NCI-H446 (cell line): ENCODE measurements at regions not wholly inside any gene's neighbourhood (a gene's known extent, or its start where the extent isn't known, plus 50 kb on each side); places are given as distances from the start of the nearest gene placed in this dataset.
"Not testable (repeated sequence)": the region's sequence is repeated elsewhere in the genome, so short reads cannot be mapped to it uniquely, and the experiment has no call there.

Source experiments
- DNase-seq, 2 experiments: peaks; one replicate each; lab custom pipeline; 2025; lab: John Stamatoyannopoulos, UW

DNA sequence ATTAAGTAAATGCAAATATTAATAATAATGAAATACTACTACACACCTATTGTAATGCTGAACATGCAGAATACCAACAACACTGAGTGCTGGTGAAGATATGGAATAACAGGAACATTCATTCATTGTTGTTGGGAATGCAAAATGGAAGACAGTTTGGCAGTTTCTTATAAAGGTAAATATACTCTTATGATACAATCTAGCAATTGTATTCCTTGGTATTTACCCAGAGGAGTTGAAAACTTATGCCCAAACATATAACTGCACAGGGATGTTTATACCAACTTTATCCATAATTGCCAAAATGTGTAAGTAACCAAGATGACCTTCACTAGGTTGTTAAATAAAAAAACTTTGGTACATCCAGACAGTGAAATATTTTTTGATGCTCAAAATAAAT is 636.8 kb downstream of the PRR16 start:
- no peak for DNase-seq

DNA sequence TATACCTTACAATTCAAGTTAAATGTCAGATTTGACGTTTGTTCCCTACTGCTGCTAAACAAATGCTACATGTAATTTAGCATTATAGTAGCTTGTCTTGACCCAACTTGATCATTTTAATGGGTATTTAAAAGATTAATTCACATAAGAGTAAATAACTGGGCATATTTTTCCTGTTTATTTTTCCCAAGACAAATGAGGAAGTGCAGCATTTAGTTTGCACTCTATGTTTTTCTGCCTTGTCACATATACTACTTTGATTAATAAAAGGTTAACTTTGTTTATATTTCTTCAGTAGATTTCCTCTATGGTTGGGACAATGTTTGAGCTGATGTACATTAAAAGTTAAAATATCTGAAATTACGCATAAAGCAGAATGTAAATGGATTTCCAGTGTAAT is 641.8 kb downstream of the PRR16 start:
- no peak for DNase-seq

DNA sequence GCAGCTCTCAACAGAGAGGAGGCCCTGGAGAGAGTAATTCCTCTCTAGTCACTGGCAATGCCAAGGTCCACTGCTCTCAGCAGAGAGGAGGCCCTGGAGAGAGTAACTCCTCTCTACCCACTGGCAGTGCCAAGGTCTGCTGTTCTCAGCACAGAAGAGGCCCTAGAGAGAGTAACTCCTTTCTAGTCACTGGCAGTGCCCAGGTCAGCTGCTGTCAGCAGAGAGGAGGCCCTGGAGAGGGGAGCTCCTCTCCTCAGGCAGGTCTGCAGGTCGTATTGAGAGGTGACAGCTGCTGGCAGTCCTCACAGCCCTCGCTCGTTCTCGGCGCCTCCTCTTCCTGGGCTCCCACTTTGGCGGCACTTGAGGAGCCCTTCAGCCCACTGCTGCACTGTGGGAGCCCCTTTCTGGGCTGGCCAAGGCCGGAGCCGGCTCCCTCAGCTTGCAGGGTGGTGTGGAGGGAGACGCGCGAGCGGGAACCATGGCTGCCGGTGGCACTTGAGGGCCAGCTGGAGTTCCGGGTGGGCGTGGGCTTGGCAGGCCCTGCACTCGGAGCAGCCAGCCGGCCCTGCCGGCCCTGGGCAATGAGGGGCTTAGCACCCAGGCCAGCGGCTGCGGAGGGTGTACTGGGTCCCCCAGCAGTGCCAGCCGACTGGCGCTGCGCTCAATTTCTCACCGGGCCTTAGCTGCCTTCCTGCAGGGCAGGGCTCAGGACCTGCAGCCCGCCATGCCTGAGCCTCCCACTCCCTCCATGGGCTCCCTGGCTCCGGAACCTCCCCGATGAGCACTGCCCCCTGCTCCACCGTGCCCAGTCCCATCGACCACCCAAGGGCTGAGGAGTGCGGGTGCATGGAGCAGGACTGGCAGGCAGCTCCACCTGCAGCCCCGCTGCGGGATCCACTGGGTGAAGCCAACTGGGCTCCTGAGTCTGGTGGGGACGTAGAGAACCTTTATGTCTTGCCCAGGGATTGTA is 642.9 kb downstream of the PRR16 start:
- not testable (repeated sequence) for DNase-seq

DNA sequence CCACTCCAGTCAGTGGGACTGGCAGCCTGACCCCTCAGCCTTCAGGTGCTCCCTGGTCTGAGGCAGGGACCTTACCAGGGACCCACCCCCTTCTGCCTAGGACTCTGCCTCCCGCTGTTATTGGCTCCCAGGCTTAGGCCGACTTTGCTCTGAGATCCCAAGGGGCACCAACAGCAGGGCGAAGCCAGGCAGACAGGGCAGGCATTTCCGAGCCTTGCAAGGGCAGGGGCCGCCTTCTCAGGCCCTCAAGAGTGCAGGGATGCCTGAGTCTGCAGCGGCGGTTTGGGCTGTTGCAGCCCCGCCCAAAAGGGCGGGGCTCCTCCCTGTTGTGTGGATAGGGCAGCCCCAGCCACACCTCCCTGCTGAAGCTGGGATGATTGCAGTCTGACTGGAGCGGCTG is 644.6 kb downstream of the PRR16 start:
- DNase-seq, result peak in 1 of 2 experiments; percentile 7

DNA sequence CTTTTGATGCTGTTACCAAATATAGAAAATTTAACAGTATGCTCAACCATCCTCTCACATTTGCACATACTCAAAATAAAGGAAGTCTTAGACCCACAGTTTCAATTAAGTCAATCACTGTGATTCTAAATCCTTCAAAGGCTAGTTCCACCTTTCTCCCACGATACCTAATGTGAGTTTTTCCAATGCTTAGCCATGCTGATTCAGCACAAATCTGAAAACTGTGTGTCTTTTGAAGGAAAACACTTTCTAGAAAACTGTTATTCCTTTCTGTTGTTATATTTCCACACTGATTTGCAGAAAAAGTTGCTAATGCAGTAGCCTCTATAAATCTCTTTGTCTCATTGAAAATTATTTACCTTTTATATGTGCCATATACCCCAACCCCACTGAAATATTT is 645.7 kb downstream of the PRR16 start:
- DNase-seq, result no peak

DNA sequence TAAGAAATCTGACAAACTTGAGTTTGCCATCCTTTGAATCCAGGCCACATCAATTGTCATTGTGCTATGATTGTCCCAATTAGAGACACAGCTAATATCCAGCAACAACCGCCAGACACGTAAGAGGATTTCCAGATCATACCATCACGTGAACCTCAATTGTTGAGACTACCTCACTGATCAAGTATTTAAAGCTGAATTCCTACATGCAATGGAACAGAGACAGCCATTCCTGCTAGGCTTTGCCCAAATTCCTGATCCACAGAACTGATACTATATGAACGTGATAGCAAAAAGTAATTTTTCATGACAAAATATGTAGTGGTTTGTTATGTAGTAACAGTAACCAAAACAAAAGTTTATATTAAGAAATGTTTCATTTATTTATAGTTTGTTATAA is 657.7 kb downstream of the PRR16 start:
- DNase-seq, result no peak

DNA sequence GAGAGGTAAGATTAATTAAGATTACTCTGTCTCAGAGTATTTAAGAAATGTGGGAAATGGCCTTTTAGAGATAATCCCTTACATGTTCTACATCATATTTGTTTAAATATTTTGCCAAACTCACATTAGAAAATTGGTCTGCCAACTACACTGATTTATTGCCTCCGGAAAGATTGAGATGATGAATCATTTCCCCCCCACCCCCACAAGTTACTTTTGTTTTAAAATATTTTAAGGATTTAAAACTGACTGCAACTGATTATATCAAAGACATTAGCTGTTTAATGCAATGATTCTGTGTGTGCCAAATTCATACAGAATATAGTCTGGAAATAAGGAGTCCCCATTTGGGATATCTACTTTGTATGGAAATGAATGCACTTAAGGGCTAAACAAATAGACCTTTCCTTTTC is 674.4 kb downstream of the PRR16 start:
- no peak for DNase-seq

DNA sequence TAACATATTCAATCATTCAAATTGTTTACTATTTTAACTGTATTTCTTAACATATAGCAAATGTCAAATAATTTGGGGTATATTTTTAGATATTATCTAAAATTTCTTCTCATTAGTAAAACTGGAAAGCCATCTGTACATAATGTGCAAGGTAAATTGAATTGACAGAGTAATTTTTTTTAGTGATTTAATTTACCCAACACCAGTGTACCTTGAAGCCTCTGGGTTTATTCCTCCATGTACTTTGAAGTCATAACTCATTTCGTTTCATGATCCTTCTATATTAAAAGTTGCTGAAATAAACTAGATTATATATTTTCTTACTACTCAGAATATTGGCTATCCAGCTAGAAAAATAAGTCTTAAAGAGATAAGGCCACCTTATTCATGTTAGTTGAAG is 674.9 kb downstream of the PRR16 start:
- DNase-seq, result no peak

DNA sequence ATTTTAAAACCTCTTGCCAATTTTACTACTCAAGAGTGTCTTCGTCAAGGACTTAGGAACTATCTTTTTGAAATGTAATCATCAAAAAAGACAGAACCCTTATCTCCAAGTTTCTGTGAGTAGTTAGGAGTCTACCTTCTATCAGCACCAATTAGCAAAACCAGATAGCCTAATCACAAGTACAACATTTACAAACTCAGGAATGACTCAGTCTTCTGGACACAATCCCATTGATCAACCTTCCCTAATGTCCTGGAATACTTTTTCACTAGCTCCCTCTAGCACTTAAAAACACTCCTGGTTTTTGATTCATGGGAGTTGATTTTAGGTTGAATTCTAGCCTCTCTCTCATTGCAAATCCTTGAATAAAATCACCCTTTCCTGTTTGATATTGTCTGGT is 680.7 kb downstream of the PRR16 start:
- DNase-seq, result no peak

DNA sequence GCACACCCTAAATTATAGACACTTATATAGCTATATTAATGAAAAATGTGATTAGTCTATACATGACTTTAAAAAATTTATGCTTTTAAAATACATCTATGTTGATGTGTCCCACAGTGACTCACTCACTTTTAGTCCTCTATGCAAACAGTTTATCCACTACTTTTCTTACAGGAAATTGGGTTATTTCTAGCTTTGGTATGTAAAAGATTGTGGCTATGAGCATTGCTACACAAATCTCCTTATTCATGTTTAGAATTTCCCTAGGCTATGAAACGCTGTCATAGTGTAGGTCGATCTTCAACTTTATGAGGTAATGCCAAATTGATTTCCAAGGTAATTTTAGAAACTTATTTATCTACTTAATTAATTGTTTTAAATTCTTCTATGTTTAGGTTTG is 687.4 kb downstream of the PRR16 start:
- no peak for DNase-seq

DNA sequence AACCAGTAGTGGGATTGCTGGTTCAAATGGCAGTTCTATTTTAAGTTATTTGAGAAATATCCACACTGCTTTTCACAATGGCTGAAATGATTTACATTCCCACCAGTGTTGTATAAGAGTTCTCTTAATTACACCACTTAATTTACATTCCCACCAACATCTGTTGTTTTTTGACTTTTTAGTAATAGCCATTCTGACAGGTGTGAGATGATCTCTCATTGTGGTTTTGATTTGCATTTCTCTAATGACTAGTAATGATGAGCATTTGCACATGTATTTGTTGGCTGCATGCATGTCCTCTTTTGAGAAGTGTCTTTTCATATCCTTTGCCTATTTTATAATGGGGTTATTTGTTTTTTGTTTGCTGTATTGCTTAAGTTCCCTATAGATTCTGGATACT is 688.3 kb downstream of the PRR16 start:
- no peak for DNase-seq

DNA sequence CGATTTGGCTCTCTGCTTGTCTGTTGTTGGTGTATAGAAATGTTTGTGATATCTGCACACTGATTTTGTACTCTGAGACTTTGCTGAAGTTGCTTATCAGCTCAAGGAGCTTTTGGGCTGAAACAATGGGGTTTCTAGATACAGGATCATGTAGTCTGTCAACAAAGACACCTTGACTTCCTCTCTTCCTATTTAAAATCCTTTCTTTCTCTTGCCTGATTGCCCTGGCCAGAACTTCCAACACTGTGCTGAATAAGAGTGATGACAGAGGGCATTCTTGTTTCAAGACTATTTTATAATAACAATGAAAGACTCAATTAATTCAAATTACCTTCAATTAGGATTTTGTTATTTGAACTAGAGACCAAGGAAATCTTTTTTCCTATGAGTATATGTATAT is 692.5 kb downstream of the PRR16 start:
- DNase-seq, result no peak

DNA sequence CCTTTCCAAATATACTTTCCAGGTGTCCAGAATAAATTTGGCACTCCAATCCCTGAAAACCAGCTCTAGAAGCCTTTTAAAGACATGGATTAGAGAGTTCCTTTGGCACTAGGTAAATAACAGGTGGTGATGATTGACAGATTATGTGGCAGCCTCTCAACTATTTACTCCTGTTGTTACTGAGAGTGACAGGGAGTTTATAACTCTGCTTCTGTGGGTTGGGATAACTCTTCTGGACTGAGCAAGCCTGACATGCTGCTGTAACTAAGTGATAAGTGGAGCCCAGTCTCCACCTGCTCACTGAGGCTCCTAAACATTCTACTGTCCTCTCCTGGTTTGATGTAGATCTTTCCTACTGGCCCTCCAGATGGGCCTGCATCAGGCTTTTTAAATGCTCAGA is 693.2 kb upstream of the FTMT start:
- no peak for DNase-seq

DNA sequence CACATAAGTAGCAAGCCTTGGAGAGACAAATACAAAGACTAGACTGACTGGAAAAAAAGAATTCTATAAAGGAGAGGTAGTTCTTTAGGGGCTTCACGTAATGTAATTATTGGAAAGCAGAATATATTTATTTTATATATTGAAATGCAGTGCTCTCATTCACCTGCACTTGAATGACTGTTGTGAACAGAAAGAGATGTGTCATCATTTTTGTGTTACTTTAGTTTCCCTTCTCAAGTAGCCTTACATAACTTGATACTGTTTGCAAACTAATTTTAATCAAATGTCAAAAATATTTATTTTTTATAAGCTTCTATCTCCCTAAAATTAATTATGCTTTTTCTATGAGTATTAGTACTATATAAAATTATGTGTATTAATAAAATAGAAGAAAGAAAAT is 691.1 kb upstream of the FTMT start:
- DNase-seq, result no peak

DNA sequence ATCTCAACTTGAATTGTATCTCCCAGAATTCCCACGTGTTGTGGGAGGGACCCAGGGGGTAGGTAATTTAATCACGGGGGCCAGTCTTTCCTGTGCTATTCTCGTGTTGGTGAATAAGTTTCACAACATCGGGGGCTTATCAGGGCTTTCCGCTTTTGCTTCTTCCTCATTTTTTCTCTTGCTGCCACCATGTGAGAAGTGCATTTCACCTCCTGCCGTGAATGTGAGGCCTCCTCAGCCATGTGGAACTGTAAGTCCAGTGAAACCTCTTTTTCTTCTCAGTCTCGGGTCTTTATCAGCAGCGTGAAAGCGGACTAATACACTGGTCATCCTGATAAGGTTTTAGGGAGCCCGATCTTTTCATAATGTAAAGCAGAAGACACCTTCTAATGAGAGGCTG is 687.0 kb upstream of the FTMT start:
- no peak for DNase-seq

DNA sequence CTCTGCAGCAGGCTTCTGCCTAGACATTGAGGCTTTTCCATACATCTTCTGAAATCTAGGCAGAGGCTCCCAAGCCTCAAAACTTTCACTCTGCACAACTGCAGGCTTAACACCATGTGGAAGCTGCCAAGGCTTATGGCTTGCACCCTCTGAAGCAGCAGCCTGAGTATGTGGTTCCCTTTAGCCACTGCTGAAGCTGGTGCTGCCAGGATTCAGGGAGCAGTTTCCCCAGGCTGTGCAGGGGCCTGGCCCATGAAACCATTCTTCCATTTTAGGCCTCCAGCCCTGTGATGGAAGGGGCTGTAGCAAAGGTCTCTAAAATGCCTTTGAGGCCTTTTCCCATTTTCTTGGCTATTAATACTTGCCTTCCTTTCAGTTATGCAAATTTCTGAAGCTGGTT is 680.3 kb upstream of the FTMT start:
- no peak for DNase-seq

DNA sequence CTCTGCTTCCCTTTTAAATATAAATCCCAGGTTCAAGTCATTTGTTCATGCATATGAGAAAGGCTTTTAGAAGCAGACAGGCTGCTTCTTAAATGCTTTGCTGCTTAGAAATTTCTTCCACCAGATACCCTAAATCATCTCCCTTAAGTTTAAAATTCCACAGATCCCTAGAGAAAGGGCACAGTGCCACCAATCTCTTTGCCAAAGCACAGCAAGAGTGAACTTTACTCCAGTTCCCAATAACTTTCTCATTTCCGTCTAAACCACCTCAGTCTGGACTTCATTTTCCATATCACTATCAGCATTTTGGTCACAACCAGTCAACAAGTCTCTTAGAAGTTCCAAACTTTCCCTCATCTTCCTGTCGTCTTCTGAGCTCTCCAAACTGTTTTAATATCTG is 679.8 kb upstream of the FTMT start:
- no peak for DNase-seq

DNA sequence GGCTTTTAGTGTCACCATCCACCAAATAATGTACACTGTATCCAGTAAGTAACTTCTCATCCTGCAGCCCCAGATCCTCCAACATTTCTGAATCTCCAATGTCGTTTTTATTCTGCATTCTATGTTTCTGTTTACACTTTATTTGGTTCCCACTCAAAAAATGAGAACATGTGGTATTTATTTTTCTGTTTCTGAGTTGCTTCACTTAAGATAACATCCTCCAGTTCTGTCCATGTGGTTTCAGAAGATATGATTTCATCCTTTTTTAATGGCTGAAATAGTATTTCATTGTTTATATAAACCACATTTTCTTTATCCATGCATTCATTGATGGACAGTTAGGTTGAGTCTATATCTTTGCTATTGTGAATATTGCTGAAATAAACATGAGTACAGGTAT is 677.3 kb upstream of the FTMT start:
- no peak for DNase-seq

DNA sequence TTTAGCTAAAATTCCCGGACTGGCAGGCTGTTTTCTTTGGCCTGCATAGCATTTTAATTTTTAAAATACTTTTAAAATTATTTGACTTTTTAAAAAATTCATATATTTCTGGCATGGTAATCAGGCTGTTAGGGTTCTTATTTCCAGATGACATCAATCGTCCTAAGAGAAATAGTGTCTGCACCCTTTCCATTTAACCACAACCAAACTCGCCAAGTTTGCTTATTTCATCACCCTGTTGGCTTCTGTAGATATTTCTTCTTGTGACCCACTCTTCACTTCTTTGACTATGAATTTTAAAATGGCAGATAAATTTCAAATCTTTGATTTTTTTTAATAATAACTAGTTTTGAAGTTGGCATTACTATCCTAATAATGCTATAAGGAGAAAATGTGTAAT is 675.7 kb upstream of the FTMT start:
- DNase-seq, result no peak

DNA sequence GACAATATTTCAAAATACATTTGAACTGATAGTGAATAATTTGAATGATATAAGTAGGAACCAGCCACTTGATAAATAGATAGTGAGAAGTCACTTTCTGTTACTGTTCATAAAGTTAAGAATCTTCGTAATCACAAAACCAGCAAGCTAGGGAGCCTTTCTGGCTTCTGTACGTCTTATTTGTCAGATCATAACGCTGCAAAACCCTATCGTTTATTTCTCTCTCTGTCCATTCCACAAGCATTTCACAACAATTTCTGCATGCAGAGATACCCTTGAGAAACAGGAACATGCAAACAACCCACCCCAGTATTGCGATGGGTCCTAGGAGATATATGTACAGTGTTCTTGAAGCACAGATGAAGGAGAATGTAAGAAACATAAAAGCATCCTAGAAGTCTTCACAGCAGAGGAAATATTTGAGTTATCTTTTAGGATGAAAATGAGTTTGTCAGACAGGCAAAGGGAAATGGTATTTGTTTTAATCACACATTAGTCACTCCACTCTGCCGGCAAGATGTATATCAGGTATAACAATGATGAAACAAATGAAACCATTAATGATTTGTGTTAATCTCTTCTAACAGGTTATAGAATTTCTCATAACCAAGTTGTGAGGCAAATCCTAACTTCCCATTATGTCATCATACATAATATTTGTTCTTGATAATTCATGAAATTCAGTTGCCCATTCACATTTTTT is 668.7 kb upstream of the FTMT start:
- no peak for DNase-seq

DNA sequence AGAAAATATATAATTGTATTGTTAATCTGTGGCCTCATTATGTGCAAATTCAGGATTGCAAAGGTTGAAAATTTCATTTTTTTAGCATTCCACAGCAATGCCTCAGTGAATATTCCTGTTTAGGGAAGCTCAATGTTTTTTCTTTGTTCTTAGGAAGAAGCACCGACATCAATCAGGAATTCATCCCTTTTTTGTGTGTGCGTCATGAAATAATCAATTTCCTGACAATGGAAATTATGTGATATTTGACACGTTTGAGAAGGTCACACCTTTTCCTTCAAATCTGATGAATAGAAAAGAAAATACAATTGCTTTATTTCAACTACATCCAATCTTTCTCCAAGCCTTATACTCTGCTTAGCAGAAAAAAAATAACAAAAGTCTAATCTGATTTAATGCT is 662.8 kb upstream of the FTMT start:
- no peak for DNase-seq

DNA sequence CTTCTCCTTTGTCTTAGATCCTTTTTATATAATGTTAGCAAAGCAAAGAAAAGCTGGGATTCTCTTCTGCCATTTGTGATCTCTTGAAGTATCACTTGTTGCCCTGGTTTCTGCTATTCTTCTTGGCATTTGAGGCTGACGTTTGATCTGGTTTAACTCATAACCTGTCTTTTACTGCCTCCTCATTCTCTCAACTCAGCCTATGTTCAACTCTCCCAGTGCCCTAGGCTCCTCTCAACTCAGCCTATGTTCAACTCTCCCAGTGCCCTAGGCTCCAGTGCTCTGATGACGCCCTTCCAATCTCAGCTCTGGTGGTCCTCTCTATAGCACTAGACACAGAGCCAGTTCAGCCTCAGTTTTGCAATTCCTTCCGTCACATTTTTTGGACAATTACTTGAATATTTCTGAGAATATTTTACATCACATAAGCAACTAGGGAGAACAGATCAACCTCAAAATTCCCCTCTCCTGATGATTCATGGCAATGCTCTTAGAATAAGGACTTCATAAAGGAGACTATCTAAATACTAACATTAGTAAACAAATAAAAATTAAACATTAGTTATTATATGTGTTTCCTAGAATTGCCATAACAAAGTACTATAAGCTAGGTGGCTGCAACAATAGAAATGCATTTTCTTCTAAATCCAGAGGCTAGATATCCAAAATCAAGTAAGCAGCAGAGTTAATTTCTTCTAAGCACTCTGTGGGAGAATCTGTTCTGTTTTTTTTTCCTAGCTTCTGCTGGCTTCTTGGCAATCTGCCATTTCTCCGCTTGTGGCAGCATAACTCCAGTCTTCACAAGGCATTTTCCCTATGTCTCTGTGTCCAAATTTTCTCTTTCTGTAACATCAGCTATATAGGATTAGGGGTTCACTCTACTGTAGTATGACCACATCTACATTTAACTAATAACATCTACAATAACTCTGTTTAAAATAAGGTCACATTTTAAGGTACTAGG is 662.1 kb upstream of the FTMT start:
- peak; percentile 3 to 35 for DNase-seq
